ENCODE measurements at regions not wholly inside any gene's neighbourhood (a gene's known extent, or its start where the extent isn't known, plus 50 kb on each side); places are given as distances from the start of the nearest gene placed in this dataset.
A peak's percentile ranks its signal among the peaks of the same experiment; 100 is the strongest.

- no peak overlapping the region for H3K4me2 ChIP-seq (ENCODE audit: control insufficient read depth, extremely low read depth, insufficient read depth, low read depth, low read length)
- dilution Hi-C loops (cut with MboI; ENCODE audit: extremely low pct_ligation_motif_present, low sequenced_read_pairs) = no loop called here
Measured at GRCh38 chr1:29801003-29801402, 564.7 kb downstream of the PTPRU start.

GRCh38 chr1:29800522-29800956 lies 564.2 kb downstream of the PTPRU start:
- peak overlapping the region; percentile 4 for H3K4me2 ChIP-seq (ENCODE audit: control insufficient read depth, extremely low read depth, insufficient read depth, low read depth, low read length)
- FAIRE-seq (peak; percentile 87), DNase-seq (ENCODE audit: low read depth, low spot score) (peak; percentile 19)

More at GRCh38 chr1:29801003-29801402, 564.7 kb downstream of the PTPRU start:
- no peaks in the 10 kb centered on the region for H3K9me1 ChIP-seq (ENCODE audit: control insufficient read depth, extremely low read depth, insufficient read depth, low read length)
- H3K79me2 ChIP-seq (ENCODE audit: control insufficient read depth, insufficient read depth, low read length) = no peaks in the 10 kb centered on the region
- no peaks in the 10 kb centered on the region for H3K9me3 ChIP-seq (ENCODE audit: control insufficient read depth, low read depth, low read length)
- DNase-seq (ENCODE audit: low read depth, low spot score) = no peak
- TF ChIP-seq EZH2 (IDR thresholded peaks at IDR 0.05; ENCODE audit: low read length) = no peak
- no peak for TF ChIP-seq CTCF (optimal IDR thresholded peaks at IDR 0.05 in 1 of 3, IDR thresholded peaks at IDR 0.05 in 1 of 3, conservative IDR thresholded peaks at IDR 0.05 in 1 of 3; ENCODE audit: extremely low read depth in 1 of 3, insufficient read depth in 2 of 3, low read length in 3 of 3)
- H3K27ac ChIP-seq (ENCODE audit: control insufficient read depth, insufficient read depth, low read length) = no peak overlapping the region
- no peak overlapping the region for H2AFZ ChIP-seq (ENCODE audit: control insufficient read depth, low read length)
- no peaks in the 10 kb centered on the region for H3K36me3 ChIP-seq (ENCODE audit: control insufficient read depth in 2 of 2, extremely low read depth in 1 of 2, insufficient read depth in 2 of 2, low read length in 2 of 2)
- no peaks in the 10 kb centered on the region for H4K20me1 ChIP-seq (ENCODE audit: control insufficient read depth, extremely low read depth, insufficient read depth, low read length)
- H3K4me1 ChIP-seq (ENCODE audit: control insufficient read depth, extremely low read depth, insufficient read depth, low read length) = peaks cover 13% of the 10 kb centered on the region
- peaks cover 5% of the 10 kb centered on the region for H3K27me3 ChIP-seq (ENCODE audit: control insufficient read depth, extremely low read depth, insufficient read depth, low read length)
- no peak overlapping the region for H3K4me3 ChIP-seq (ENCODE audit: control insufficient read depth in 2 of 3, extremely low read depth in 1 of 3, insufficient read depth in 2 of 3, low read depth in 1 of 3, low read length in 3 of 3)
- no peak overlapping the region for H3K9ac ChIP-seq (ENCODE audit: control insufficient read depth, extremely low read depth, insufficient read depth, low read length)
- FAIRE-seq = no peak

More at GRCh38 chr1:29800522-29800956, 564.2 kb downstream of the PTPRU start:
- H3K79me2 ChIP-seq (ENCODE audit: control insufficient read depth, insufficient read depth, low read length) = no peaks in the 10 kb centered on the region
- H3K9ac ChIP-seq (ENCODE audit: control insufficient read depth, extremely low read depth, insufficient read depth, low read length) = peak overlapping the region; percentile 37
- H3K4me1 ChIP-seq (ENCODE audit: control insufficient read depth, extremely low read depth, insufficient read depth, low read length) = peaks cover 13% of the 10 kb centered on the region
- H3K27me3 ChIP-seq (ENCODE audit: control insufficient read depth, extremely low read depth, insufficient read depth, low read length) = peaks cover 5% of the 10 kb centered on the region
- peak overlapping the region; percentile 31 for H3K27ac ChIP-seq (ENCODE audit: control insufficient read depth, insufficient read depth, low read length)
- H3K9me3 ChIP-seq (ENCODE audit: control insufficient read depth, low read depth, low read length) = no peaks in the 10 kb centered on the region
- dilution Hi-C loops (cut with MboI; ENCODE audit: extremely low pct_ligation_motif_present, low sequenced_read_pairs) = no loop called here
- no peaks in the 10 kb centered on the region for H3K9me1 ChIP-seq (ENCODE audit: control insufficient read depth, extremely low read depth, insufficient read depth, low read length)
- no peaks in the 10 kb centered on the region for H3K36me3 ChIP-seq (ENCODE audit: control insufficient read depth in 2 of 2, extremely low read depth in 1 of 2, insufficient read depth in 2 of 2, low read length in 2 of 2)
- TF ChIP-seq EZH2 (IDR thresholded peaks at IDR 0.05; ENCODE audit: low read length) = no peak
- no peak for TF ChIP-seq CTCF (optimal IDR thresholded peaks at IDR 0.05 in 1 of 3, IDR thresholded peaks at IDR 0.05 in 1 of 3, conservative IDR thresholded peaks at IDR 0.05 in 1 of 3; ENCODE audit: extremely low read depth in 1 of 3, insufficient read depth in 2 of 3, low read length in 3 of 3)
- no peaks in the 10 kb centered on the region for H4K20me1 ChIP-seq (ENCODE audit: control insufficient read depth, extremely low read depth, insufficient read depth, low read length)
- no peak overlapping the region for H2AFZ ChIP-seq (ENCODE audit: control insufficient read depth, low read length)
- no peak overlapping the region for H3K4me3 ChIP-seq (ENCODE audit: control insufficient read depth in 2 of 3, extremely low read depth in 1 of 3, insufficient read depth in 2 of 3, low read depth in 1 of 3, low read length in 3 of 3)

All from keratinocyte (primary cell).